Thoracic aorta (tissue), 2 donors: ENCODE measurements at regions not wholly inside any gene's neighbourhood (a gene's known extent, or its start where the extent isn't known, plus 50 kb on each side); places are given as distances from the start of the nearest gene placed in this dataset.
A peak's percentile ranks its signal among the peaks of the same experiment; 100 is the strongest.
"Not testable (repeated sequence)": the region's sequence is repeated elsewhere in the genome, so short reads cannot be mapped to it uniquely, and the experiment has no call there.

Source experiments
- ATAC-seq: fragments of 150-250 bp; one replicate; pipeline ENCODE4 v1.8.0; 2017; ENCODE audit warnings: low read depth; ENCODE audit not compliant: insufficient number of reproducible peaks, low FRiP score
- DNase-seq: peaks from one replicate; pipeline ENCODE4 v3.0.0-alpha.2; 2020; ENCODE audit warnings: low spot score
- H3K27ac ChIP-seq, 2 donors: fragments of 200-600 bp; sonication (generic); 1 replicate in 1 of 2; 2 replicates in 1 of 2; pipeline ENCODE4 v1.5.1; 2016; ENCODE audit warnings: mild to moderate bottlenecking in 2 of 2, moderate library complexity in 2 of 2
- H3K27me3 ChIP-seq: fragments of 200-600 bp; sonication (generic); replicated peaks from 2 replicates; pipeline ENCODE4 v1.6.0; 2016; ENCODE audit warnings: mild to moderate bottlenecking; ENCODE audit not compliant: insufficient read depth
- H3K36me3 ChIP-seq: fragments of 200-600 bp; sonication (generic); one replicate; pipeline ENCODE4 v1.5.1; 2016
- H3K4me1 ChIP-seq, 2 donors: fragments of 200-600 bp; sonication (generic); 1 replicate in 1 of 2; 2 replicates in 1 of 2; pipeline versions ENCODE4 v1.5.1 to v1.6.0; 2016; ENCODE audit warnings: low read depth in 2 of 2, mild to moderate bottlenecking in 1 of 2; ENCODE audit not compliant: control insufficient read depth in 1 of 2
- H3K4me3 ChIP-seq: fragments of 200-600 bp; sonication (generic); 2 replicates; pipeline ENCODE4 v1.5.1; 2016; ENCODE audit warnings: mild to moderate bottlenecking
- H3K9me3 ChIP-seq: fragments of 200-600 bp; sonication (generic); 2 replicates; pipeline ENCODE4 v1.5.1; 2016
- TF ChIP-seq, protein P1 (sequence below): fragments of 200-600 bp; sonication (generic); IDR thresholded peaks from one replicate; pipeline ENCODE4 v1.5.1; 2019; ENCODE audit warnings: antibody characterized with exemption

- ATAC-seq = peak; percentile 43
- TF ChIP-seq, protein P1, sequence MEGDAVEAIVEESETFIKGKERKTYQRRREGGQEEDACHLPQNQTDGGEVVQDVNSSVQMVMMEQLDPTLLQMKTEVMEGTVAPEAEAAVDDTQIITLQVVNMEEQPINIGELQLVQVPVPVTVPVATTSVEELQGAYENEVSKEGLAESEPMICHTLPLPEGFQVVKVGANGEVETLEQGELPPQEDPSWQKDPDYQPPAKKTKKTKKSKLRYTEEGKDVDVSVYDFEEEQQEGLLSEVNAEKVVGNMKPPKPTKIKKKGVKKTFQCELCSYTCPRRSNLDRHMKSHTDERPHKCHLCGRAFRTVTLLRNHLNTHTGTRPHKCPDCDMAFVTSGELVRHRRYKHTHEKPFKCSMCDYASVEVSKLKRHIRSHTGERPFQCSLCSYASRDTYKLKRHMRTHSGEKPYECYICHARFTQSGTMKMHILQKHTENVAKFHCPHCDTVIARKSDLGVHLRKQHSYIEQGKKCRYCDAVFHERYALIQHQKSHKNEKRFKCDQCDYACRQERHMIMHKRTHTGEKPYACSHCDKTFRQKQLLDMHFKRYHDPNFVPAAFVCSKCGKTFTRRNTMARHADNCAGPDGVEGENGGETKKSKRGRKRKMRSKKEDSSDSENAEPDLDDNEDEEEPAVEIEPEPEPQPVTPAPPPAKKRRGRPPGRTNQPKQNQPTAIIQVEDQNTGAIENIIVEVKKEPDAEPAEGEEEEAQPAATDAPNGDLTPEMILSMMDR = no peak
- peak overlapping the region in 1 of 2 donors; percentile 5 for H3K27ac ChIP-seq
Observed at GRCh38 chr1:221256773-221257172, 377.5 kb downstream of the HLX start.

DNA sequence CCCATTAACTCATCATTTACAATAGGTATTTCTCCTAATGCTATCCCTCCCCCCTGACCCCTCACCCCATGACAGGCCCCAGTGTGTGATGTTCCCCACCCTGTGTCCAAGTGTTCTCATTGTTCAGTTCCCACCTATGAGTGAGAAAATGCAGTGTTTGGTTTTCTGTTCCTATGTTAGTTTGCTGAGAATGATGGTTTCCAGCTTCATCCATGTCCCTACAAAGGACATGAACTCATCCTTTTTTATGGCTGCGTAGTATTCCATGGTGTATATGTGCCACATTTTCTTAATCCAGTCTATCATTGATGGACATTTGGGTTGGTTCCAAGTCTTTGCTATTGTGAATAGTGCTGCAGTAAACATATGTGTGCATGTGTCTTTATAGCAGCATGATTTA, 378.3 kb downstream of the HLX start:
- H3K27me3 ChIP-seq, H3K9me3 ChIP-seq, DNase-seq, ATAC-seq, H3K4me1 ChIP-seq, H3K4me3 ChIP-seq, H3K36me3 ChIP-seq, H3K27ac ChIP-seq: not testable (repeated sequence)

More at GRCh38 chr1:221256773-221257172, 377.5 kb downstream of the HLX start:
- Histone ChIP-seq H3K4me3 (no peak overlapping the region), H3K27me3 (no peaks in the 10 kb centered on the region), H3K36me3 (no peaks in the 10 kb centered on the region), H3K9me3 (no peaks in the 10 kb centered on the region), H3K4me1 (peaks cover 0 to 8% of the 10 kb centered on the region in 2 donors)
- DNase-seq = no peak

GRCh38 chr1:221262677-221263076, 383.4 kb downstream of the HLX start:
- H3K4me1 ChIP-seq, DNase-seq, H3K9me3 ChIP-seq, H3K4me3 ChIP-seq, ATAC-seq, H3K27ac ChIP-seq, H3K36me3 ChIP-seq, H3K27me3 ChIP-seq: not testable (repeated sequence)

GRCh38 chr1:221263831-221264767, 384.9 kb downstream of the HLX start:
- TF ChIP-seq, protein P1 = peak; percentile 59
- no peak overlapping the region for H3K4me3 ChIP-seq
- peak; percentile 38 for DNase-seq
- no peak for ATAC-seq
- no peaks in the 10 kb centered on the region for H3K27me3 ChIP-seq
- H3K4me1 ChIP-seq = no peaks in the 10 kb centered on the region
- H3K36me3 ChIP-seq = no peaks in the 10 kb centered on the region
- no peak overlapping the region for H3K27ac ChIP-seq
- no peaks in the 10 kb centered on the region for H3K9me3 ChIP-seq

DNA sequence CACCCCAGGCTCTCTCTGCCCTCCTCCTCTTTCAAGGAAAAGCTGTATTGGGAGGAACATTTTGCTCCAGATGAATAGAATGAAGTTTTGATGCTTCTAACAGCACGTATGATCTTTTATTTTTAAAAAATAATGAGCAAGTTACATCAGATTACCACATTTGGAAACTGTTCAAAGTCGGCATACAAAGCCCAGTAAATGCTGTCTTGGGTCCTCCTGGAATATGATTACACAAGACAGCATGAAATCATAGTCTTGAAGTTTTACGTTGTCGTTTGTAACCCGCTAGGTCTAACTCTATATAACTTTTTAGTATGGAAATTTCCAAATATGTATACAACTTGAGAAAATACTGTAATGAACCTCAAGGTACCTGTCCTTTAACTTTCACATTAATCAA, 385.6 kb downstream of the HLX start:
- Histone ChIP-seq H3K27me3 (no peaks in the 10 kb centered on the region), H3K4me3 (no peak overlapping the region), H3K4me1 (no peaks in the 10 kb centered on the region), H3K36me3 (no peaks in the 10 kb centered on the region), H3K9me3 (no peaks in the 10 kb centered on the region), H3K27ac (no peak overlapping the region)
- DNase-seq (no peak), ATAC-seq (no peak)
- TF ChIP-seq, protein P1 = no peak

DNA sequence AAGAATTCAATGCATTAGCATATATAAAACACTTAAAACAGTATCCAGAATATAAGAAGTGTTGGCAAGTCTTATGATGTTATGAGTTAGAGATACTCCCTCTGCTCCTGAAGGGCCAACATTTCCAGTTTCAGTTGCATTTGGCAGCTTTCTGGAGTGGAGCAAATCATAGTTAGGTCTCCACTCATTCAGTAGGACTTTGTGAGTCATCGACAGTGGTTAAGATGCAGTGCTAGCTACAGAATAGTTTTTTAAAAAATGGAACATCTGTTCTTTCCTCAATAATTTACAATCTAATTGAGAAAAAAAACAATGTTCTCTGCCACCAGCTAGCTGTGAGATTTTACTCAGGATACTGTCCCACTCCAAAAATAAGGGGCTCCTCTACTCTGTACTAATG, 389.1 kb downstream of the HLX start:
- DNase-seq (no peak), ATAC-seq (no peak)
- no peak overlapping the region for H3K27ac ChIP-seq
- H3K36me3 ChIP-seq = no peaks in the 10 kb centered on the region
- H3K9me3 ChIP-seq = no peaks in the 10 kb centered on the region
- TF ChIP-seq, protein P1 = no peak
- no peaks in the 10 kb centered on the region for H3K27me3 ChIP-seq
- H3K4me3 ChIP-seq = no peak overlapping the region
- H3K4me1 ChIP-seq = no peaks in the 10 kb centered on the region
